Prostate gland (tissue), 2 donors: ENCODE measurements at regions not wholly inside any gene's neighbourhood (a gene's known extent, or its start where the extent isn't known, plus 50 kb on each side); places are given as distances from the start of the nearest gene placed in this dataset.

Experiments used
- CTCF ChIP-seq, 4 experiments: fragments of 200-600 bp in 2 of 4; fragments of 450-650 bp in 2 of 4; sonication (generic) in 2 of 4; IDR thresholded peaks; 1 replicate in 3 of 4; 2 replicates in 1 of 4; pipeline ENCODE4 v1.5.1; 2016 to 2019; ENCODE audit warnings: antibody characterized with exemption in 4 of 4, mild to moderate bottlenecking in 2 of 4, moderate library complexity in 2 of 4
- POLR2A ChIP-seq: fragments of 450-650 bp; IDR thresholded peaks from one replicate; pipeline ENCODE4 v1.6.1; 2016; ENCODE audit warnings: antibody characterized with exemption, mild to moderate bottlenecking

GRCh38 chr9:13501018-13501417, 221.5 kb upstream of the MPDZ start:
- TF ChIP-seq CTCF (IDR thresholded peaks at IDR 0.05) = no peak
- no peak for TF ChIP-seq POLR2A
